ENCODE measurements at regions not wholly inside any gene's neighbourhood (a gene's known extent, or its start where the extent isn't known, plus 50 kb on each side); places are given as distances from the start of the nearest gene placed in this dataset.
A peak's percentile ranks its signal among the peaks of the same experiment; 100 is the strongest.
"Not testable (repeated sequence)": the region's sequence is repeated elsewhere in the genome, so short reads cannot be mapped to it uniquely, and the experiment has no call there.

DNA sequence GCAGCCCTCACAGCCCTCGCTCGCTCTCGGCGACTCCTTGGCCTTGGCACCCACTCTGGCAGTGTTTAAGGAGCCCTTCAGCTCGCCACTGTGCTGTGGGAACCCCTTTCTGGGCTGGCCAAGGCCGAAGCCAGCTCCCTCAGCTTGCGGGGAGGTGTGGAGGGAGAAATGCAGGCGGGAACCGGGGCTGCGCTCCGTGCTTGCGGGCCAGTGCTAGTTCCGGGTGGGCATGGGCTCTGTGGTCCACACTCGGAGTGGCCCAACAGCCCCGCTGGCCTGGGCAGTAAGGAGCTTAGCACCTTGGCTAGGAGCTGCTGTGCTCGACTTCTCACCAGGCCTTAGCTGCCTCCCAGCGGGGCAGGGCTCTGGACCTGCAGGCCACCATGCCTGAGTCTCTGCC is 192.6 kb downstream of the COX18 start:
- no peak for DNase-seq (ENCODE audit: low spot score)

DNA sequence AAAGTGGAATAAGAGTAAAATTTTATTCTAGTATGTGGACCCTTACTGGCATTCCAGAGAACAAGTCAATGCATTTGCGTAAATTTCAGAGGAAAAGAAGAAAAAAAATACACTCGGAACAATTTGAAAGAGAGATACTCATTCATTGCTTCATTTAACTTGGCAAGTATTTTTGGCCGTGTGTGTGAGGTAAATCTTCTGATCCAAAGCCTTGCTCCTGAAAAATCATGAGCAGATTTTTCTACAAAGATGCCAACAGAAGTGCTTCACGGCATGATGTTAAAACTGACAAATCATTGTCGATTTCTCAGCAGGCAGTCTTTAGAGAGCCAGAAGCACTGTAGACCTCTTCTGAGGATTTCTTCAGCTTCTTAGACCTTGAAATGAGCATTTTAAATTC is 194.0 kb downstream of the COX18 start:
- DNase-seq (ENCODE audit: low spot score) = no peak

DNA sequence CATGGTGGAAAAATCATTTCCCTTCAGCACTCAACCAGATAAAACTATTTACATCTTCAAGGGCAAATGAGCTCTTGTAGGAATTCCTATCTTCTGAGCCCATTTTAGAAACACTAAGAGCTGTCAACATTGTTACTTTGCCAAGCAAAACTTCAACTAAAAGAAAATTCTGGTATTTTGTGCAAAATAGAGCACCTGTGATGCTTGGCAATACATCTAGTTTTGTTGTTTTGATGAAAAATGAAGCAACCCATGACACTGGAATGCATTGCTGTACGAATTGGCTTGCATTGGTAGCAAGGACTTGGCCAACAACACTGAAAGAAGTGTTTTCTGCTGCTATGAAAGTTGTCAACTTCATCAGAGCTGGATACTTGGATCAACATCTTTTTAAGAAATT is 194.4 kb downstream of the COX18 start:
- no peak for DNase-seq (ENCODE audit: low spot score)

DNA sequence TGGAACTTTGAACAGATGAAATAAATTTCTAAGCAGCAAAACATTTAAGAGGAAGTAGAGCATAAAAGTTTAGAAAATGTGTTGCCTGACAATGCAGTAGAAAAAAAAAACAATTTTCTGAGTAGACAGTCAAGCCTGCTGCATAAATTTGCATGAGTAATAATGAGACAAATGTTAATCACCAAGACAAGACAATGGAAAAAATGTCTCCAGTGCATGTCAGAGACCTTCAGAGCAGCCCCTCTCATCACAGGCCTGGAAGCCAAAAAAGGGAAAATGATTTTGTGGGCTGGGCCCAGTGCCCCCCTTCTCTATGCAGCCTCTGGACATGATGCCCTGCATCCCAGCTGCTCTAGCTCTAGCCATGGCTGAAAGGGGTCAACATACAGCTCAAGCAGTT is 204.6 kb downstream of the COX18 start:
- no peak for DNase-seq (ENCODE audit: low spot score)

DNA sequence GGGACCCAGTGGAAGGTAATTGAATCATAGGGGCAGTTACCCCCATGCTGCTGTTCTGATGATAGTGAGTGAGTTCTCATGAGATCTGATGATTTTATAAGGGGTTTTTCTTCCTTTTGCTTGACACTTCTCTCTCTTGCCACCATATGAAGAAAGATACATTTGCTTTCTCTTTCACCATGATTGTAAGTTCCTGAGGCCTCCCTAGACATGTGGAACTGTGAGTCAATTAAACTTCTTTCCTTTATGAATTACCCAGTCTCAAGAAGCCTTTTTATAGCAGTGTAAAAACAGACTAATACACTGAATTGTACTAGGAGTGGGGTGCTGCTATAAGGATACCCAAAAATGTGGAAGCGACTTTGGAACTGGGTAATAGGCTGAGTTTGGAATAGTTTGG is 205.2 kb downstream of the COX18 start:
- DNase-seq (ENCODE audit: low spot score) = not testable (repeated sequence)

DNA sequence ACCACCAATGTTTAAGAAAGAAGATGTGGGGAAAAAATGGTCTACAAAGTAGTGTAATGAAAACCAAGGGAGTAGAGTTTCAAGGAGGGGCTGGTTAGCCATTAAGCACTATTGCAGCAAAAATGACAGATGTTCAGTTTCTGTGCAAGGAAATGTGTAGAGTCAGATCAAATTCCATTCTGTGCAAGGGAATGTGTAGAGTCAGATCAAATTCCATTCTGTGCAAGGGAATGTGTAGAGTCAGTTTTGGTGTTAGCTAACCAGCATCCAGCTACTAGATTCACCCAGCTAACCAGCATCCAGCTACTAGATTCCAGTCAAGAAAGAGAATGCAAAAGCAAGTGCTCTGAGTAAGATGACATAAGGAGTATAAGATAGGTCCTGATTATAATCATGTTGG is 208.8 kb downstream of the COX18 start:
- no peak for DNase-seq (ENCODE audit: low spot score)

DNA sequence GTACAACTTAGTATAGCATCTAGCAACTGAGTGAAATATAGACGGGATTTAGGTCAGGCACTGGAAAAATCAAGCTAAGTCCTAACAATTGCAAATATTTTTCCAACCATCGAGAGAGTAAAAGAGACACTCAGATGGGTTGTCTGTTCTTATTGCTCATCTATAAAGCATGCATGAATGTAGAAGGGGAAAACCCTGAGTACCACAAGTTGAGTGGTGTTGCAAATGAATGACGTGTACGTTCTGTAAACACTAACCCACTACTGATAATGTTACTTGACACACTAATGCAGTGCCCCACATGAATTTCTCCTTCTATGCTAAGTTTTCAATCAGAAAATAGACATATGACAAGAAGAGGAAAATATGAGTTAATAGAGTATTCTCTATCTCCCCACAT is 211.2 kb downstream of the COX18 start:
- DNase-seq (ENCODE audit: low spot score) = no peak

DNA sequence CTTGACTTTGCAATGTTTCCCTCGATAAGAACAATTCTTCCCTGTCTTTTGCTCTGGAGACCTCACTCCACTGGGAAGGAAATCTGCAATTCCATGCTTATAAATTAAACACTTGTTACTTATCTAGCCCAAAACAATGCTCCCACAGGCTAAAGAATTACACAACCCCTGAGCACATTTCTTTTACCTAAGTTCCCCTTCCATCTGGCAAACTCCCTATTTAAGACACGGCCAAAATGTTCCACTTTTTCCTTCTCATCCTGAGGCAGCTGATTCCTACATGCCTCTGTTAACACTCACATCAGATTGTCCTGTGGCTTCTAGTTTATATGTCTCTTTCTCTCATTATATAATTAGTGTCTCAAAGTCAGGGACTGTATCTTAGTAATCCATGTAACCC is 211.7 kb downstream of the COX18 start:
- no peak for DNase-seq (ENCODE audit: low spot score)

DNA sequence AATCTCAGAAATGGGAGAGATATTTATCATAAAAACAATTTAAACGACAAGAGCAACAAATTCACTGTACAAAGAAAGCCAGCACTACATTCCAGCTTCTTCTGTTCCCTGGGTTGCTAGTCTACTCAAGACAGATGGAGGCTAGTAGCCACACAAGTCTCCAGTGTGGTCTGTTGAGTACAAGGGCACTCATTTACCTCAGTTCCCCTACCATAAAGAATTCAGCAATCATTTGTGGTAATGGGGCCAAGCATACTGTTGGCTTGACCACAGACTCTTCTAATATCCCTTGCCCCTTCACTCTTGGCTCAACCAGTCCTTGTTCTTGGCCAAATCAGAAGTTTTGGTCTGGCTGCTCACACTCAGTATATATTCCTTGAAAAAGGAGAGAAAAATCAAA is 212.3 kb downstream of the COX18 start:
- no peak for DNase-seq (ENCODE audit: low spot score)

DNA sequence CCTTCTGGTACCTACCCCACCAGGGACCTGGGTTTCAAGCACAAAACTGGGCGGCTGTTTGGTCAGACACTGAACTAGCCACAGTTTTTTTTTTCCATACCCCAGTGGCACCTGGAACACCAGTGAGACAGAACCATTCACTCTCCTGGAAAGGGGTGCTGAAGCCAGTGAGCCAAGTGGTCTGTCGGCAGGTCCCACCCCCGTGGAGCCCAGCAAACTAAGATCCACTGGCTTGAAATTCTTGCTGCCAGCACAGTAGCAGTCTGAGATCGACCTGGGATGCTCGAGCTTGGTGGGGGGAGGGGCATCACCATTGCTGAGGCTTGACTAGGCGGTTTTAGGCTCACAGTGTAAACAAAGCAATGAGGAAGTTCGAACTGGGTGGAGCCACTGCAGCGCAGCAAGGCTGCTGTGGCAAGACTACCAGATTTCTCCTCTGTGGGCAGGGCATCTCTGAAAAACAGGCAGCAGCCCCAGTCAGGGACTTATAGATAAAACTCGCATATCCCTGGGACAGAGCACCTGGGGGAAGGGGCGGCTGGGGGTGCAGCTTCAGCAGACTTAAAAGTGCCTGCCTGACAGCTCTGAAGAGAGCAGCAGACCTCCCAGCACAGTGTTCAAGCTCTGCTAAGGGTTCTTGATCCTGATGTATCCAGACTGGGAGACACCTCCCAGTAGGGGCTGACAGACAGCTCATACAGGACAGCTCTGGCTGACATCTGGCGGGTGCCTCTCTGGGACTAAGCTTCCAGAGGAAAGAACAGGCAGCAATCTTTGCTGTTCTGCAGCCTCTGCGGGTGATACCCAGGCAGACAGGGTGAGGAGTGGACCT is 223.0 kb downstream of the COX18 start:
- DNase-seq (ENCODE audit: low spot score) = no peak

DNA sequence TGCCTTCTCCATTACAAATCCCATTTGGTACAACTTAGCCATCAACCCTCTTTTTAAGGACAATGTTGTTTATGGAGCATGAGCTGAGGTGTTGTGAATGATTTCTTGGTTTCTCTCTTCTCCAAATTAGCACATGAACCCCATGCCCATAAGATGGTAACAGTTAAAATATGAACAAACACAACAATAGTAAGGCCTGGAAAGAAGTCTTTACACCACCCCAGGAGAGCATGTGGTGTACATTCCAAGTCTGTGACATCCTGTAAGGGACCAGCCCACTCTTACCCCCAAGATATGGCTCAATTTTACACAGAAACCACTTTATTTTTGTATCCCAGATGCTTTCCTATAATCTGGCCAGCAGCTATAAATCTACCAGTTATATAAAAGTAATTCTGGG is 226.1 kb downstream of the COX18 start:
- no peak for DNase-seq (ENCODE audit: low spot score)

DNA sequence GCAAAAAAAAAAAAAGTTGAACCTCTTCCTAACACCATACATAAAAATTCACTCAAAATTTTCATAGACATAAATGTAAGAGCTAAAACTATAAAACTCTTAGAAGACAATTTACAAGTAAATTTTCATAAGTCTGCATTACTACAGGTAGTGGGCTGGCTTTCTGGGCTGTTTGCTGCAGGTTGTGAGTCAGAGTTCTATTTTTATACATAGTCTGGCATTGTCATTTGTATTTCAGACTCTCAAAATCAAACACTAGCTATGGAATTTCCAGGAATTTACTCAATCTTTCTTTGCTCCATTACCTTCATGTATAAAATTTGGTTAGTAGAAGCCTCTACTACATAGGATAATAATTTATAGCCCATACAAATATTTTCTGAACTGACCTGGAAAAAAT is 227.2 kb downstream of the COX18 start:
- DNase-seq (ENCODE audit: low spot score) = peak; percentile 1

DNA sequence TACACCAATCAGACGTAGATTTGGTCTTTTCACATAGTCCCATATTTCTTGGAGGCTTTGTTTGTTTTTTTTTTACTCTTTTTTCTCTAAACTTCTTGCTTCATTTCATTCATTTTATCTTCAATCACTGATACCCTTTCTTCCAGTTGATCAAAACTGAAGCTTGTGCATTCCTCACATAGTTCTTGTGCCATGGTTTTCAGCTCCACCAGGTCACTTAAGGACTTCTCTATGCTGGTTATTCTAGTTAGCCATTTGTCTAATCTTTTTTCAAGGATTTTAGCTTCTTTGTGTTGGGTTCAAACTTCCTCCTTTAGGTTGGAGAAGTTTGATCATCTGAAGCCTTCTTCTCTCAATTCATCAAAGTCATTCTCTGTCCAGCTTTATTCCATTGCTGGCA is 229.3 kb downstream of the COX18 start:
- DNase-seq (ENCODE audit: low spot score) = not testable (repeated sequence)

DNA sequence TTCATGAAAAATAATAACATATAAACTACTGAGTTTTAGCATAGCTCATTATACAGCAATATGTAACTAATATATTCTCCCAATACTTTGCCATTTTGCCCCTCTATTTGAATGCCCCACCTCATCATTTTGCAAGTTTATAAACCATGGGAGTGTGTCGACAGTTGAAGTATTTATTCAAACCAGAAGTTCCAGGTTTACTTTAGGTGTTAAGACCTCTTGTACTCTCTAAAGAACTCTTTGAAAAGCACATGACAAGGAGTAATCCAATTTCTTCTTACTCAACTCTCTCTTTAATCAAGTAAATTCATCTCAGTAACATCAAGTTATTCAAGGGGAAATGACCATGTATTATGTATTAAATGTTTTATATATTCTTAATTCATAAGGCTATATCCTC is 240.7 kb downstream of the COX18 start:
- no peak for DNase-seq (ENCODE audit: low spot score)

DNA sequence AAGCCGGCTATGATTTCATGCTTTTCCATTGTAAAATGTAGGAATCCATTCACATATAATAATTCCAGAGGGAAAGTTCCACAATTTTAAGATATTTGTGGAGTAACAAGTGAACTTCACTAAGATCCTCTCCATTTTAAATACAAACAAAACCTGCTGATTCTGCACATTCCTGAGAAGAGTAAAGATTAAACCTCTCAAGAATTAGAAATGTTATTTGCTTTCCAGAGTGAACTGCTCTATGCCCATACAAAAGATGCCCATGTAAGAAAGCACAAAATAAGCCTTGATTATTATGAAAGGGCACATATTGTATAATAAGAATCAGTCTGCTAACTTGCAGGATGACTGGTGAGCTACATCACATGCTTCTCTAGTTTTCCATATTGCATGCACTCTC is 241.5 kb downstream of the COX18 start:
- no peak for DNase-seq (ENCODE audit: low spot score)

DNA sequence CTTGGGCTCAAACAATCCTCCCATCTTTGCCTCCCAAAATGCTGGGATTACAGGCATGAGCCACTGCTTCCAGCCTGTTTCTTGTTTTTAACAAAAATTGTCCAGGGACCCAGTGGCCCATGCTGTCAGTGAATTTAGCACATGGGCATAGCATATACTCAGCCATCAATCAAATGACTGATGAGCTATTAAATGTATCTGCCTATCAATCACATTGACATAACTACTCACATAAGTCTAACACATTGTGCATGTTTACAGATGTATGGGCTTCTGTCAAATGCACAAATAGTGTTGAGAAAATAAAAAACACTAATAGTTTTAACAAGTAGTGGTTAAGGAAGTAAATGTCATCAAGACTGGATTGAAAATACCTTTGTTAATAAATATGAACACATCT is 249.4 kb downstream of the COX18 start:
- DNase-seq (ENCODE audit: low spot score) = no peak

DNA sequence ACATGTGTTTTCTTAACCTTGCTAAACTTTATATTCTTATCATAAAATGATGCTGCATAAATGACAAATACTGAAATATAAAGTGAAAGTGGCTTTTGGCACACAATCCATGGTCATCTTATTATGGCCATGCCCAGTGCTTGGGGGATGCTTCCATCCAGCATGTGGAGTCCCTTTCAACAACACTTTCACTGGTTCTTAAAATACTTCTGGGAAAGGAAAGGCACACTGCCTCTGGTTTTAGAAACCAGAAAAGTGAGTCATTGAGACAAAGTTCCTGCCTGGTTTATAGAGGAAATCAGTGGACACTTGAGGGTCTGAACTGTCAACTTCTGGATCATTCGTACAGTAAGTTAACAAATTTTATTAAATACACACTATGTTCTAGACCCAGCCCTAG is 248.0 kb upstream of the ADAMTS3 start:
- no peak for DNase-seq (ENCODE audit: low spot score)

DNA sequence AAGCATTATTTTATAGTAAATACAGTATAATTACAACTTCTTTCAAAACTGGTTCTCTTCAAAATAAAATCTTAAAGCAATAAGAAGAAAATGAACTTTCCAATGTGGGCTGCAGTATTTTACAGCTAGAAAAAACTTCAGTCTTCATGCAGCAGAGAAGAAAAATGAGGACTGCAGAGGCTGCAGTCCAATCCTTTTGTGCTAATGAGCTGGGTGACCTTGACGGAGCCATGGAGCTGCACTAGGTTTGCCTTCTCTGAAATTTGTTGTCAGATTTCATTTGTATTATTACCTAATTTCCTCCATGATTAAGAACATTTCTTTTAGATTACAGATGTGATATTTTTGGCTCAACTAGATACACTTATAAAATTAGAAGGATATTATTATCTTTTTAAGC is 245.2 kb upstream of the ADAMTS3 start:
- no peak for DNase-seq (ENCODE audit: low spot score)

DNA sequence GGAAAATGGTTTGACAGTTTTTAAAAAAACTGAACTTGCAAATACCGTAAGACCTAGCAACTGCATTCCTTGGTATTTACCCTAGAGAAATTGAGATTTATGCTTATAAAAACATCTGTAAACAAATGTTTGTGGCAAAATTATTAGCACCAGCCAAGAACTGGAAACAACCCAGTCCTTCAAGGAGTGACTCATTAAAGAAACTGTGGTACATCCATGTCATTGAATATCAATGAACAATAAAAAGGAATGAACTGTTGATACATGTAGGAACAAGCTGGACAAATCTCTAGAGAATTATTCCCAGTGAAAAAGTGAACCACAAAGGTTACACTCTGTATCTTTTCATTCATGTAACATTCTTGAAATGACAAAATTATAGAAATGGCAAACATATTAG is 240.2 kb upstream of the ADAMTS3 start:
- no peak for DNase-seq (ENCODE audit: low spot score)

DNA sequence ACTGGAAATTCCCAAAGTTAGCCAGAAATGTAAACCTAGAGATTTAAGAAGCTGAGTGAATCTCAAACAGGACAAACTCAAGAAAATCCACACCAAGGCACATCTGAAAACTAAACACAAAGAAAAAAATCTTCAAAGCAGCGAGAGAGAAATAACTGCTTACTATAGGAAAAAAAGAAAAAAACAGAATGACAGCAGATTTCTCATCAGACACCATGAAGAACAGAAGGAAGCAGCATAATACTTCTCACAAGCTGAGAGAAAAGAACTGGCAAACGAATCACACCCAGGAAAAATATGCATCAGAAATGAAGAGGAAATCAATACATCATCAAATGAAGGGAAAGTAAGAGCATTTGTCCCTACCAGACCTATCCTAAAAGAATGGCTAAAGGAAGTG is 236.3 kb upstream of the ADAMTS3 start:
- no peak for DNase-seq (ENCODE audit: low spot score)

DNA sequence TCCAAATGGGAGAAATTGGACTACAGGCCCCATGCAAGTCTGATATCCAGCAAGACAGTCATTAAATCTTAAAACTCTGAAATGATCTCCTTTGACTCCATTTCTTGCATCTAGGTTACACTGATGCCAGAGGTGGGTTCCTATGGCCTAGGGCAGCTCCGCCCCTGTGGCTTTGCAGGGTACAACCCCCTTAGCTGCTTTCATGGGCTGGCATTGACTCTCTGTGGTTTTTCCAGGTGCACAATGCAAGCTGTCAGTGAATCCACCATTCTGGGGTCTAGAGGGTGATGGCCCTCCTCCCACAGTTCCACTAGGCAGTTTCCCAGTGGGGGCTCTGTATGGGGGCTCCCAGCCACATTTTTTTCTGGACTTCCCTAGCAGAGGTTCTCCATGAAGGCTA is 228.5 kb upstream of the ADAMTS3 start:
- DNase-seq (ENCODE audit: low spot score) = no peak

DNA sequence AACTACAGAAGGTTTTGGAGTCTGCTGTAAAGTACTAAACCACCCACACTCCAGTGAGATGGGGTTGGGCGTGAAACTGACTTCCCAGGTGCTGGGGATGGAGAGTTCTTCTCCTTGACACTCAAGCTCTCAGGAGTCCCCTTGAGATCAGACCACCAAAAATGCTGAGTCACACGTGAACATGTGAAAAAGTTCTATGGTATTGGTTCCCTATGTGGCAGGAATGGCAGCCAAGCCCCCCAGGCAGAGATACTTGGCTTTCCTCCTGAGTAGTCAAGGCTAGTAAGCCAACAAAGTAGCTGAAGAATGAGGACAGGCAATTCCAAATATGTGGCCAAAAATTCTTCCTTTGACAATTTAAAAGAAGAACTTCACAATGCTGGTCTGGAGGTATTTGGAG is 222.0 kb upstream of the ADAMTS3 start:
- no peak for DNase-seq (ENCODE audit: low spot score)

DNA sequence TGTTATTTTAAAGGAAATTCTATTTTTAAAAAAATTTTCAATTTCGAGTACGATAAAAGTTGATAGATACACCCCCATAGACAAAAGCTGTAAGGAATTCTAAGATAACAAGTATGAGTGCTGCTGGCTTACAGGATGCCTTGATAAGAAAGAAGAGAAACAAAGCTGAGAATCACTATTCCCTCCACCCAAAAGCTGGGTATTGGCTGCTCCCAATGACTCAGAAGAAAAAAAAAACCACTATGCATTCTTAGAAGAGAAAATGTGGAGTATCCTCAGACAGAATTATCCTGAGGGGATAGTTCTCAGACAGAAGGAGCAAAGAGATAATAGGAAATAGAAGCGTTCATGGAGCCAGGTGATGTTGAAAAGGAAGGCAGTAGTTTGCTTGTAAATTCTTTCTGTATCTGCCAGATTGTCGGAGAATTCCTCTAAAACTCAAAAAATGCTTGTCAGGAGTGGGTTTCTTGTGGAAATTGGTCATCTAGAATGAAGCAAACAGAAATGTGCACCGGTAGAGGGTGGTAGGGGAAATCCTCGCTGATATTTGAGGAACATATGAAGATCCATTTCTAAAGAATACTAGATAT is 217.5 kb upstream of the ADAMTS3 start:
- DNase-seq (ENCODE audit: low spot score) = no peak

DNA sequence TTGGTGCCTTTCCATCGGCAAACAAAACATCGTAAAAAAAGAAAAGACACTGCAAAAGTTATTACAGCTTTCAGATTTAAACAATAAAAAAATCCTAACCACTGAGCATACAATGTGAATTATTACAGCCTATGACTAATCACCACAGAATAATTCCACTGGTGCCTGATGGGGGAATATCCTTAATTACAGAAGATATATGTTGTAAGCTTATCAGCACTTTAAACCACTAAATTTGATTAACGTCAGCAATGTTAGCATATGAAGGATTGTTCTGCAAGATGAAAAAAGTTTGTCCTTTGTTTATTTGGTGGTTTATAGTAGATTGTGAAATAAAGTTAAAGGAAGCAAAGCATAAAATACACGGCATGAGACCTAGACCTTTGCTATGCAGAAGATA is 210.2 kb upstream of the ADAMTS3 start:
- no peak for DNase-seq (ENCODE audit: low spot score)
